ENCODE measurements at regions not wholly inside any gene's neighbourhood (a gene's known extent, or its start where the extent isn't known, plus 50 kb on each side); places are given as distances from the start of the nearest gene placed in this dataset.

DNA sequence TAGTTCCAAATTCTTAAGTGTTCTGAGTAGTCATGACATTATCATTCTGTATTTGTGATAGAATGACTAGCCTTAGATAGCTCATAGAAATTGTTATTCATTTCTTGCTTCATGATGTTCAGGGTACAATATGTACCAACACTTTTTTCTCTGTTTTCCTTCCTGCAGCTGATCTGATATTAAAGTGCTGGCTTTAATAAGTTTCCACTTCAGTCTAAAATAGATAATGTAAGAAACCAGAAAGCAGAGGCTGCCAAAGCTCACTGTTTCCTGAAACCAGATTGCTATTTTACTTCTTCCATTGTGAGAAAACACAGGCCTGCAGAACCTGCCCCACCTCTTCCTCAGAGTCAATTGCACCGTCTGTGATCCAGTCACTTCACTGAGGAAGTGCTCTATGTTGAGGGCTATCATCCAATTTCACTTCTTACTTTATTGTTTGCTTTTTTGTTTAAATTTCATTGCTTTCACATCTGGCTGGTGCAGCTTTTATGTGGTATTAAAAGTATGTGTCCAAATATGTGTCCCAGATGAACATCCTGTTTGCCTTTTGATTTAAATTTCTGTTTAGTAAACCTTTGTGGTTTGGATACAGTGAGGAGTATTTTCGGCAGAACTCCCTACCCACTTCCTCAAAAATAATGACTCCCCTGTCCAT is 652.1 kb downstream of the ANKRD50 start:
- DNase-seq: peak in 1 of 3 donors; percentile 55
- H3K4me1 ChIP-seq: no peaks in the 10 kb centered on the region
- no peaks in the 10 kb centered on the region for H3K27me3 ChIP-seq
- no peaks in the 10 kb centered on the region for H3K9me3 ChIP-seq
- no peak overlapping the region for H3K4me3 ChIP-seq
- TF ChIP-seq POLR2A (IDR thresholded peaks at IDR 0.05): no peak
- TF ChIP-seq, protein P1, sequence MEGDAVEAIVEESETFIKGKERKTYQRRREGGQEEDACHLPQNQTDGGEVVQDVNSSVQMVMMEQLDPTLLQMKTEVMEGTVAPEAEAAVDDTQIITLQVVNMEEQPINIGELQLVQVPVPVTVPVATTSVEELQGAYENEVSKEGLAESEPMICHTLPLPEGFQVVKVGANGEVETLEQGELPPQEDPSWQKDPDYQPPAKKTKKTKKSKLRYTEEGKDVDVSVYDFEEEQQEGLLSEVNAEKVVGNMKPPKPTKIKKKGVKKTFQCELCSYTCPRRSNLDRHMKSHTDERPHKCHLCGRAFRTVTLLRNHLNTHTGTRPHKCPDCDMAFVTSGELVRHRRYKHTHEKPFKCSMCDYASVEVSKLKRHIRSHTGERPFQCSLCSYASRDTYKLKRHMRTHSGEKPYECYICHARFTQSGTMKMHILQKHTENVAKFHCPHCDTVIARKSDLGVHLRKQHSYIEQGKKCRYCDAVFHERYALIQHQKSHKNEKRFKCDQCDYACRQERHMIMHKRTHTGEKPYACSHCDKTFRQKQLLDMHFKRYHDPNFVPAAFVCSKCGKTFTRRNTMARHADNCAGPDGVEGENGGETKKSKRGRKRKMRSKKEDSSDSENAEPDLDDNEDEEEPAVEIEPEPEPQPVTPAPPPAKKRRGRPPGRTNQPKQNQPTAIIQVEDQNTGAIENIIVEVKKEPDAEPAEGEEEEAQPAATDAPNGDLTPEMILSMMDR (IDR thresholded peaks at IDR 0.05): no peak
- H3K27ac ChIP-seq: peak overlapping the region in 2 of 4 donors; percentile 63 to 73
- H3K36me3 ChIP-seq: no peaks in the 10 kb centered on the region

DNA sequence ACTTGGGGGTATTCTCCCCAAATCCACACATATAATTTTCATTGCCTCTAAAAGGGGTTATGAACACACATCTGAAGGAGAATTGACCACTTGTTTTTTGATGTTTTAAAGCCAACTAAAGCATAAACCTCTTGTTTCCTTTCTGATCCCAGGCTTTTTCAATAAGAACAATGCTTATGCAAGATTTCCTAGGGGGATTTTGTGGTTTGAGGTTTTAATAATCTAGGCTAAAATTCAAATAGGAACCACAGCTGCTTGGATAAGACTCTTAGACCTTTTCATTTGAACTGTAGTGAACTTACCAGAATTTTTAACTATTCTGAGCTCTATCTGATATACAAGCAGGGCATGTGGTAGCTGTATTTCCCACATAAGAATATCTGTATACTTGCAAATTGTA is 651.1 kb downstream of the ANKRD50 start:
- peak overlapping the region in 2 of 4 donors; percentile 20 to 63 for H3K27ac ChIP-seq
- DNase-seq: no peak
- H3K4me1 ChIP-seq: no peaks in the 10 kb centered on the region

DNA sequence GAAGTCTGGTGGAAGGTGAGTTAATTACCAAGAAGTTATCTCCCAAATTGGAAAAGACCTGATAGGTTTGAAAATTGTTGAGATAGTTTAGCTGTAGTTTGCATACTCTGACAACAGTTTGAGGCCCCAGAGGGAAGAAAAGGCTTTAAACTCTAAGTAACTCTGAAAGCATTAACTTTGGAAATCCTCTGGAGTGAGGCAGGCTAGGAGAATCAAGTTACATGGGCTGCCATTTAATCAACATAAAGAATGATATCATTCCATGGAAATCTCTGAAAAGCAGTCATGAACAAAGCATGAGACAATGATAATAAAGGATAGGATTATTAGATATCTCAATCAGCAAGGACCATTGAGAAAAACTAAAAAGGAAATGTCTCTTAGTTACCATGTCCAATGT is 647.1 kb downstream of the ANKRD50 start:
- Histone ChIP-seq H3K27ac (no peak overlapping the region), H3K36me3 (no peaks in the 10 kb centered on the region), H3K4me1 (no peaks in the 10 kb centered on the region), H3K9me3 (peaks cover 0 to 5% (median 0%) of the 10 kb centered on the region in 4 donors), H3K4me3 (no peak overlapping the region), H3K27me3 (no peaks in the 10 kb centered on the region)
- TF ChIP-seq POLR2A (IDR thresholded peaks at IDR 0.05): no peak
- TF ChIP-seq, protein P1 (IDR thresholded peaks at IDR 0.05): no peak
- no peak for DNase-seq

More for the DNA sequence above, 651.1 kb downstream of the ANKRD50 start:
- TF ChIP-seq, protein P1 (IDR thresholded peaks at IDR 0.05): no peak
- no peak for TF ChIP-seq POLR2A (IDR thresholded peaks at IDR 0.05)
- H3K9me3 ChIP-seq: no peaks in the 10 kb centered on the region
- H3K4me3 ChIP-seq: no peak overlapping the region
- no peaks in the 10 kb centered on the region for H3K27me3 ChIP-seq
- no peaks in the 10 kb centered on the region for H3K36me3 ChIP-seq

DNA sequence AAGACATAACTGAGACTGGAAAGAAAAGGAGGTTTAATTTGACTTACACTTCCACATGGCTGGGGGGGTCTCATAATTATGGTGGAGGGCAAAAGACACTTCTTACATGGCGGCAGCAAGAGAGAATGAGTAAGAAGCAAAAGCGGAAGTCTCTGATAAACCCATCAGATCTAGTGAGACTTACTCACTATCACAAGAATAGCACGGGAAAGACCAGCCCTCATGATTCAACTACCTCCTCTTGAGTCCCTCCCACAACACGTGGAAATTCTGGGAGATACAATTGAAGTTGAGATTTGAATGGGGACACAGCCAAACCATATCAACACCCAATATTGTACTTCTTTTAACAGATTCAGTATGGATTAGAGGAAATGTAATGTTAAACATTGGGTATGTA is 646.6 kb downstream of the ANKRD50 start:
- H3K36me3 ChIP-seq: no peaks in the 10 kb centered on the region
- no peak for DNase-seq

DNA sequence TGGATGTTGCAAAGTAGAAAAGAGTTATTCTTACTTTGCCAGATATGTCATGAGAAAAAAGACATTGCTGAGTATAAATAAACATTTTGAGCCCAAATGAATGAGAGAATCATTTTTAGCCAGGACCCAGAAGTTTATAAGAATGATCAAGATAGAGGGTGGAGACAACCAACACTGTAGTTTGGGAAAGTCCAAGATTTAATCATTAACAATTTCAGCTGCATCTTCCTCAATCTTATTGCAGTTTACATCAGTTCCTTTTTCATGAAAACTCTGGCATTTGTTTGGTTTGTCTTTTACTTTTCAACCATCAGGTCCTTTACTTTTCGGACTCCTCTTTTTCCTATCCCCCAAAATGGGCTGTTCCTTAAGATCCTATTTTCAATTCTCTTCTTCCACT is 645.9 kb downstream of the ANKRD50 start:
- Histone ChIP-seq H3K27ac (no peak overlapping the region), H3K9me3 (peaks cover 0 to 14% (median 3%) of the 10 kb centered on the region in 4 donors), H3K4me1 (no peaks in the 10 kb centered on the region), H3K4me3 (no peak overlapping the region), H3K27me3 (no peaks in the 10 kb centered on the region), H3K36me3 (no peaks in the 10 kb centered on the region)
- DNase-seq: no peak
- no peak for TF ChIP-seq POLR2A (IDR thresholded peaks at IDR 0.05)
- TF ChIP-seq, protein P1 (IDR thresholded peaks at IDR 0.05): no peak

More for the DNA sequence above, 646.6 kb downstream of the ANKRD50 start:
- H3K27me3 ChIP-seq: no peaks in the 10 kb centered on the region
- H3K4me1 ChIP-seq: no peaks in the 10 kb centered on the region
- peaks cover 0 to 8% (median 2%) of the 10 kb centered on the region in 4 donors for H3K9me3 ChIP-seq
- no peak overlapping the region for H3K4me3 ChIP-seq
- no peak for TF ChIP-seq POLR2A (IDR thresholded peaks at IDR 0.05)
- TF ChIP-seq, protein P1 (IDR thresholded peaks at IDR 0.05): no peak
- H3K27ac ChIP-seq: no peak overlapping the region
